ENCODE measurements at regions not wholly inside any gene's neighbourhood (a gene's known extent, or its start where the extent isn't known, plus 50 kb on each side); places are given as distances from the start of the nearest gene placed in this dataset.

DNA sequence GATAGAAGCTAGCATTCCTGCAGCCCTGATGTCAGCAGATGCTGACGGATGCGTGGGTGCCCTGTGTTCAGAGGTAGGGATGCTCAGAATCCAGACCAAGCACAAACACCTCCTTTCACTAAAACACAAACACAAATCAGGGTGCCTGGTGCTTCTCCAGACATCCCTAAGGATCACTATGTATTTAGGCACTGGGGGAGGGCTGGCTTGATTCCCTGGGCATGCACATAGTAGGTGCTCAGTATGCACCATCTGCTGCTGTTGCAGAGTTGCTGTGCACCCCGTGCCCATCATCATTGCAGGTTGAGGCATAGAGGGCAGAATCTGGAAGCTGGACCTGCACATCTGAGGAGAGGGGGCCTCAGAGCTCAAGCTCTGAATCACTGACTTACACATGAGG lies 114.8 kb downstream of the PHETA1 start:
- no peaks in the 10 kb centered on the region for H3K79me2 ChIP-seq (ENCODE audit: insufficient read depth, low read length)
- ChIA-PET CTCF (no interaction called here), POLR2A (no interaction called here), RAD21 (ENCODE audit: low non-redundant PET in 1 of 2, low total read pairs in 2 of 2, uncharacterized antibody in 2 of 2, unreplicated experiment in 2 of 2) (no interaction called here)
- H3K9ac ChIP-seq (ENCODE audit: low read length) = no peak overlapping the region
- H3K27me3 ChIP-seq (ENCODE audit: insufficient read depth, low read length) = peaks cover 6% of the 10 kb centered on the region; the same call in 1 of the 2 replicates
- H3K4me3 ChIP-seq (replicated peaks in 1 of 2; ENCODE audit: low read depth in 1 of 2, low read length in 2 of 2) = no peak overlapping the region
- no TSS peak for BruUV-seq (replicated peaks)
- no peak for ATAC-seq
- H3K27ac ChIP-seq (ENCODE audit: low read depth, low read length) = no peak overlapping the region
- no peak overlapping the region for H3K4me2 ChIP-seq (ENCODE audit: low read length)
- intact Hi-C loops (cut with micrococcal nuclease) = no loop called here
- no peaks in the 10 kb centered on the region for H3K4me1 ChIP-seq (ENCODE audit: control insufficient read depth in 1 of 2, insufficient read depth in 2 of 2, low read length in 2 of 2)
- no peak overlapping the region for H2AFZ ChIP-seq (ENCODE audit: low read depth, low read length, poor library complexity, severe bottlenecking)
- no peaks in the 10 kb centered on the region for H3K9me3 ChIP-seq (ENCODE audit: control insufficient read depth in 1 of 2, insufficient read depth in 1 of 2, low read depth in 1 of 2, low read length in 2 of 2)
- H4K20me1 ChIP-seq (ENCODE audit: insufficient read depth) = no peaks in the 10 kb centered on the region
- TF ChIP-seq CEBPB (IDR thresholded peaks at IDR 0.05; ENCODE audit: low read depth) (no peak), FOSL1 (IDR thresholded peaks at IDR 0.05; ENCODE audit: low read depth) (no peak), CBX3 (IDR thresholded peaks at IDR 0.05; ENCODE audit: low read depth) (no peak), POLR2AphosphoS5 (IDR thresholded peaks at IDR 0.05; ENCODE audit: low read depth, low read length) (no peak), EZH2phosphoT487 (IDR thresholded peaks at IDR 0.05; ENCODE audit: borderline replicate concordance) (no peak), ZFX (IDR thresholded peaks at IDR 0.05) (no peak)
- TF ChIP-seq, protein P1, sequence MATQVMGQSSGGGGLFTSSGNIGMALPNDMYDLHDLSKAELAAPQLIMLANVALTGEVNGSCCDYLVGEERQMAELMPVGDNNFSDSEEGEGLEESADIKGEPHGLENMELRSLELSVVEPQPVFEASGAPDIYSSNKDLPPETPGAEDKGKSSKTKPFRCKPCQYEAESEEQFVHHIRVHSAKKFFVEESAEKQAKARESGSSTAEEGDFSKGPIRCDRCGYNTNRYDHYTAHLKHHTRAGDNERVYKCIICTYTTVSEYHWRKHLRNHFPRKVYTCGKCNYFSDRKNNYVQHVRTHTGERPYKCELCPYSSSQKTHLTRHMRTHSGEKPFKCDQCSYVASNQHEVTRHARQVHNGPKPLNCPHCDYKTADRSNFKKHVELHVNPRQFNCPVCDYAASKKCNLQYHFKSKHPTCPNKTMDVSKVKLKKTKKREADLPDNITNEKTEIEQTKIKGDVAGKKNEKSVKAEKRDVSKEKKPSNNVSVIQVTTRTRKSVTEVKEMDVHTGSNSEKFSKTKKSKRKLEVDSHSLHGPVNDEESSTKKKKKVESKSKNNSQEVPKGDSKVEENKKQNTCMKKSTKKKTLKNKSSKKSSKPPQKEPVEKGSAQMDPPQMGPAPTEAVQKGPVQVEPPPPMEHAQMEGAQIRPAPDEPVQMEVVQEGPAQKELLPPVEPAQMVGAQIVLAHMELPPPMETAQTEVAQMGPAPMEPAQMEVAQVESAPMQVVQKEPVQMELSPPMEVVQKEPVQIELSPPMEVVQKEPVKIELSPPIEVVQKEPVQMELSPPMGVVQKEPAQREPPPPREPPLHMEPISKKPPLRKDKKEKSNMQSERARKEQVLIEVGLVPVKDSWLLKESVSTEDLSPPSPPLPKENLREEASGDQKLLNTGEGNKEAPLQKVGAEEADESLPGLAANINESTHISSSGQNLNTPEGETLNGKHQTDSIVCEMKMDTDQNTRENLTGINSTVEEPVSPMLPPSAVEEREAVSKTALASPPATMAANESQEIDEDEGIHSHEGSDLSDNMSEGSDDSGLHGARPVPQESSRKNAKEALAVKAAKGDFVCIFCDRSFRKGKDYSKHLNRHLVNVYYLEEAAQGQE (IDR thresholded peaks at IDR 0.05; ENCODE audit: low read depth) = no peak
- TF ChIP-seq, protein P2, sequence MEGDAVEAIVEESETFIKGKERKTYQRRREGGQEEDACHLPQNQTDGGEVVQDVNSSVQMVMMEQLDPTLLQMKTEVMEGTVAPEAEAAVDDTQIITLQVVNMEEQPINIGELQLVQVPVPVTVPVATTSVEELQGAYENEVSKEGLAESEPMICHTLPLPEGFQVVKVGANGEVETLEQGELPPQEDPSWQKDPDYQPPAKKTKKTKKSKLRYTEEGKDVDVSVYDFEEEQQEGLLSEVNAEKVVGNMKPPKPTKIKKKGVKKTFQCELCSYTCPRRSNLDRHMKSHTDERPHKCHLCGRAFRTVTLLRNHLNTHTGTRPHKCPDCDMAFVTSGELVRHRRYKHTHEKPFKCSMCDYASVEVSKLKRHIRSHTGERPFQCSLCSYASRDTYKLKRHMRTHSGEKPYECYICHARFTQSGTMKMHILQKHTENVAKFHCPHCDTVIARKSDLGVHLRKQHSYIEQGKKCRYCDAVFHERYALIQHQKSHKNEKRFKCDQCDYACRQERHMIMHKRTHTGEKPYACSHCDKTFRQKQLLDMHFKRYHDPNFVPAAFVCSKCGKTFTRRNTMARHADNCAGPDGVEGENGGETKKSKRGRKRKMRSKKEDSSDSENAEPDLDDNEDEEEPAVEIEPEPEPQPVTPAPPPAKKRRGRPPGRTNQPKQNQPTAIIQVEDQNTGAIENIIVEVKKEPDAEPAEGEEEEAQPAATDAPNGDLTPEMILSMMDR (IDR thresholded peaks at IDR 0.05 in 2 of 3, conservative IDR thresholded peaks at IDR 0.05 in 1 of 3; ENCODE audit: borderline replicate concordance in 1 of 3, insufficient read depth in 1 of 3, low read depth in 2 of 3, low read length in 2 of 3) = no peak
- H3K36me3 ChIP-seq (ENCODE audit: control insufficient read depth in 1 of 2, insufficient read depth in 2 of 2, low read length in 2 of 2) = no peaks in the 10 kb centered on the region
- DNase-seq (ENCODE audit: low read depth, low spot score) = no peak
- no peaks in the 10 kb centered on the region for H3K9me2 ChIP-seq (ENCODE audit: insufficient read depth)
